HUES48 (cell line): ENCODE measurements at regions not wholly inside any gene's neighbourhood (a gene's known extent, or its start where the extent isn't known, plus 50 kb on each side); places are given as distances from the start of the nearest gene placed in this dataset.

Source experiments
- H3K27ac ChIP-seq: one replicate; pipeline ENCODE4 v1.7.0; 2013; ENCODE audit warnings: low read depth, low read length, inconsistent platforms
- H3K27me3 ChIP-seq: 2 replicates; pipeline ENCODE4 v1.6.1; 2013; ENCODE audit warnings: mild to moderate bottlenecking, low read length; ENCODE audit not compliant: control insufficient read depth, insufficient read depth
- H3K36me3 ChIP-seq: 2 replicates; pipeline ENCODE4 v1.6.1; 2013; ENCODE audit warnings: low read length; ENCODE audit not compliant: control insufficient read depth, insufficient read depth
- H3K4me1 ChIP-seq: 2 replicates; pipeline ENCODE4 v1.6.1; 2013; ENCODE audit warnings: mild to moderate bottlenecking, low read length; ENCODE audit not compliant: control insufficient read depth, insufficient read depth
- H3K4me3 ChIP-seq: 2 replicates; pipeline ENCODE4 v1.5.1; 2013; ENCODE audit warnings: mild to moderate bottlenecking, low read depth, low read length
- H3K9ac ChIP-seq: 2 replicates; pipeline ENCODE4 v1.6.1; 2013; ENCODE audit warnings: mild to moderate bottlenecking, low read depth, low read length, moderate library complexity
- H3K9me3 ChIP-seq: 2 replicates; pipeline ENCODE4 v1.6.1; 2013; ENCODE audit warnings: low read length; ENCODE audit not compliant: control insufficient read depth, insufficient read depth

DNA sequence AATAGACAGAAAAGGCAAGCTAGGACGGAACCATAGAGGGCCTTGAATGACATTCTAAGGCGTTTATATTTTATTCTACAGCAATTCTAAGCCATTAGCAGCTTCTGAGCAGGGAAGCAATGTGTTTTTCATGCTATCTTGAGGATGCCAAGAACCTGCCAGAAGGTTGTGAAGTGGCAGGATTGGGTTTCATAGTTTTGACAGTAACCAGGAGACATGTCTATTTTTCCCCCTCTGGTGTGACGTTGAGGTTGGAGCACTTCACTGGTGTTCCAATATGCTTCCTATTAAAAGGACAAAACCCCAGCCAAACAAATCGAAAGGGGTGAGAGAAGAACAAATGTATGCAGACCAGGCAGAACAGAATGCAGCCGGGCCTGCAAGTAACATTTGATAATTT is 148.2 kb downstream of the SPATA19 start:
- H3K27me3 ChIP-seq = no peaks in the 10 kb centered on the region
- no peak overlapping the region for H3K9ac ChIP-seq
- H3K4me3 ChIP-seq = no peak overlapping the region
- H3K27ac ChIP-seq = no peak overlapping the region
- H3K36me3 ChIP-seq = no peaks in the 10 kb centered on the region
- H3K9me3 ChIP-seq = no peaks in the 10 kb centered on the region
- no peaks in the 10 kb centered on the region for H3K4me1 ChIP-seq

GRCh38 chr11:133695387-133695786 is 149.9 kb downstream of the SPATA19 start:
- Histone ChIP-seq H3K27me3 (no peaks in the 10 kb centered on the region), H3K9me3 (no peaks in the 10 kb centered on the region), H3K9ac (no peak overlapping the region), H3K4me3 (no peak overlapping the region), H3K27ac (no peak overlapping the region), H3K36me3 (no peaks in the 10 kb centered on the region), H3K4me1 (no peaks in the 10 kb centered on the region)

GRCh38 chr11:133694701-133695100 is 150.6 kb downstream of the SPATA19 start:
- H3K27ac ChIP-seq = no peak overlapping the region
- no peaks in the 10 kb centered on the region for H3K36me3 ChIP-seq
- no peaks in the 10 kb centered on the region for H3K4me1 ChIP-seq
- no peak overlapping the region for H3K4me3 ChIP-seq
- H3K27me3 ChIP-seq = no peaks in the 10 kb centered on the region
- no peak overlapping the region for H3K9ac ChIP-seq
- H3K9me3 ChIP-seq = no peaks in the 10 kb centered on the region

- no peaks in the 10 kb centered on the region for H3K9me3 ChIP-seq
Observed at GRCh38 chr11:133693110-133693509, 152.2 kb downstream of the SPATA19 start.

DNA sequence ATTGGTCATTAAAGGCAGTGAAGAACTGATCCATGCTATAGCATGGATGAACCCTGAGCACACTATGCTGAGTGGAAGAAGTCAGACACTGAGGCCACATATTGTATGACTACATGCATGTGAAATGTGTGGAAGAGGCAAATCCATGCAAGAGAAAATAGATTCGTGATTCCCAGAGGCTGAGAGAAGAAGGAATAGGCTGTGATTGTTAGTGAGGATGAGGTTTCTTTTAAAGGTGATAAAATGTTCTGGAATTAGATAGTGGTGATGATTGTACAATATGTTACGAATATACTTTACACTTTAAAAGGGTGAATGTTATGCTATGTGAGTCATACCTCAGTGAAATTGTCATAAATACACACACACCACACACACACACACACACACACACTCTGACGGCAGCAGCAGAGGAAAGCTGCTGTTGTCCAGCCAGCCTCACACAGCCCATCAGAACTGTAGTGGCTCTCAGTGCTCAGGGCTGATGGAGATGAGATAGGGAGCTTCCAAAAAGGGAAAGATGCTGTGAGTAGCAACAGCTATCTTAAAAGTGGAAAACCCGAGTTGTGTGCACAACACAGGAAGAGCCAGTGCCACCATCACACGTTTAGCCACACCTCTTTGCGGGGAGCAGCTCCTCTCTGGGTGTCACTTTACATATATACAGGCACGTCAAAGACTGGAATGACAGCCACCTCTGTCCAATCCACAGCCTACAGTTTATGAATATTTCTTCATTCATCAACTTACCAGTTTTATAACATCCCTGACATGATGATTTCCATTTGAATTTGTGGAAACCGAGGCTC is 153.0 kb downstream of the SPATA19 start:
- Histone ChIP-seq H3K27me3 (no peaks in the 10 kb centered on the region), H3K4me1 (no peaks in the 10 kb centered on the region), H3K4me3 (no peak overlapping the region), H3K9me3 (no peaks in the 10 kb centered on the region), H3K9ac (no peak overlapping the region), H3K36me3 (no peaks in the 10 kb centered on the region), H3K27ac (no peak overlapping the region)

More at GRCh38 chr11:133693110-133693509, 152.2 kb downstream of the SPATA19 start:
- no peaks in the 10 kb centered on the region for H3K27me3 ChIP-seq
- H3K4me1 ChIP-seq = no peaks in the 10 kb centered on the region
- H3K36me3 ChIP-seq = no peaks in the 10 kb centered on the region
- no peak overlapping the region for H3K4me3 ChIP-seq
- no peak overlapping the region for H3K9ac ChIP-seq
- no peak overlapping the region for H3K27ac ChIP-seq

- H3K27me3 ChIP-seq = no peaks in the 10 kb centered on the region
- no peak overlapping the region for H3K27ac ChIP-seq
- H3K9me3 ChIP-seq = no peaks in the 10 kb centered on the region
- H3K9ac ChIP-seq = no peak overlapping the region
- no peaks in the 10 kb centered on the region for H3K4me1 ChIP-seq
- H3K36me3 ChIP-seq = no peaks in the 10 kb centered on the region
- no peak overlapping the region for H3K4me3 ChIP-seq
Observed at GRCh38 chr11:133687781-133688180, 155.5 kb upstream of the OPCML start.

- Histone ChIP-seq H3K4me1 (no peaks in the 10 kb centered on the region), H3K27ac (no peak overlapping the region), H3K27me3 (no peaks in the 10 kb centered on the region), H3K9ac (no peak overlapping the region), H3K4me3 (no peak overlapping the region), H3K9me3 (no peaks in the 10 kb centered on the region), H3K36me3 (no peaks in the 10 kb centered on the region)
Observed at GRCh38 chr11:133681901-133682300, 149.6 kb upstream of the OPCML start.

GRCh38 chr11:133679896-133680295 is 147.6 kb upstream of the OPCML start:
- Histone ChIP-seq H3K27ac (no peak overlapping the region), H3K36me3 (no peaks in the 10 kb centered on the region), H3K9me3 (no peaks in the 10 kb centered on the region), H3K4me1 (no peaks in the 10 kb centered on the region), H3K9ac (no peak overlapping the region), H3K27me3 (no peaks in the 10 kb centered on the region), H3K4me3 (no peak overlapping the region)

DNA sequence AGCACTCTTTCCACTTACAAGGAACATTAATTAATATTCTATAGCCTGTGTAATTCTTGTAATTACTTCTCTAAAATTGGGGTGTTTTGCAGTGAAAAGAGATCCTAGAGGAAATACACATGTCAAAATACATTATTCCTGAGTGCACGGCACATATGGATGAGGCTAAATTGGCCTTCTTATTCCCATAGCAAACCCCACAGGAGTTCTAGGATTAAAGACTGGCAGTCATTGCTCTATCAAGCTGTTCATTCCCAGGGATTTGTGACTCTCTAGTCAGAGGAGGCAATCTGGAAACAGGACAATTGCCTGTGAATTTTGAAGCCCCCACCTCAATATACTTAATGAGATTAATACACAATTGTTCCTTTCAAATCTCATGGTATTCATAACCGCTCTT is 145.9 kb upstream of the OPCML start:
- Histone ChIP-seq H3K4me3 (no peak overlapping the region), H3K27me3 (no peaks in the 10 kb centered on the region), H3K9me3 (no peaks in the 10 kb centered on the region), H3K4me1 (no peaks in the 10 kb centered on the region), H3K9ac (no peak overlapping the region), H3K27ac (no peak overlapping the region), H3K36me3 (no peaks in the 10 kb centered on the region)

- H3K27me3 ChIP-seq = no peaks in the 10 kb centered on the region
- H3K9me3 ChIP-seq = no peaks in the 10 kb centered on the region
- H3K9ac ChIP-seq = no peak overlapping the region
- no peaks in the 10 kb centered on the region for H3K4me1 ChIP-seq
- no peaks in the 10 kb centered on the region for H3K36me3 ChIP-seq
- no peak overlapping the region for H3K27ac ChIP-seq
- no peak overlapping the region for H3K4me3 ChIP-seq
Observed at GRCh38 chr11:133677387-133677786, 145.1 kb upstream of the OPCML start.

DNA sequence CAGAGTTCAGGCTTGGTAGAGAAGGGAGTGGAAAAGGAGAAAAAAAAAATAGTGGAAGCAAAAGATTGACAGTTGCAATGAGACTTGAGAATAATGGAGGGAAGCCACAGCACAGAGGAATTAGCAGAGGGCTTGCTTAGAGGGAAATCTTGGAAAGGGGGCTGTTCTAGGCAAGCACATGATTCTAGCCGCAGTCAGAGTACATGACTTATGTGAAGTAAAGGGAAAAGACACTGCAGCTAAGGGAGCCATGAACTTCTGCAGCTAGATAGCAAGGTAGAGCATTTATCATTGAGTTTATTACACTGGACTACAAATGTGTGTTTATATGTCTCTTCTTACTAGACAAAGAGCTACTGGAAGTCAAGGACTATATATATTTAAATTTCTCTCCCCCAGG is 144.0 kb upstream of the OPCML start:
- Histone ChIP-seq H3K9me3 (no peaks in the 10 kb centered on the region), H3K27me3 (no peaks in the 10 kb centered on the region), H3K4me3 (no peak overlapping the region), H3K9ac (no peak overlapping the region), H3K36me3 (no peaks in the 10 kb centered on the region), H3K4me1 (0 out of 2 replicates have a peak, but pooled peaks cover under 1% of the 10 kb centered on the region), H3K27ac (no peak overlapping the region)
